GM12864 (cell line): ENCODE measurements at regions not wholly inside any gene's neighbourhood (a gene's known extent, or its start where the extent isn't known, plus 50 kb on each side); places are given as distances from the start of the nearest gene placed in this dataset.
"Not testable (repeated sequence)": the region's sequence is repeated elsewhere in the genome, so short reads cannot be mapped to it uniquely, and the experiment has no call there.

ENCODE experiments used
- DNase-seq: peaks from one replicate; pipeline ENCODE4 v3.0.0-alpha.2; 2011; ENCODE audit warnings: low read depth
- H3K4me3 ChIP-seq: 2 replicates; pipeline ENCODE4 v1.5.1; 2011; ENCODE audit warnings: mild to moderate bottlenecking, low read depth, low read length, control low read depth

GRCh38 chr15:44817797-44818196 is 81.5 kb downstream of the TRIM69 start:
- not testable (repeated sequence) for DNase-seq, H3K4me3 ChIP-seq

GRCh38 chr15:44819331-44819987 is 83.1 kb downstream of the TRIM69 start:
- not testable (repeated sequence) for DNase-seq, H3K4me3 ChIP-seq

GRCh38 chr15:44820535-44820934 is 84.2 kb downstream of the TRIM69 start:
- H3K4me3 ChIP-seq, DNase-seq: not testable (repeated sequence)

GRCh38 chr15:44820967-44821366 is 84.6 kb downstream of the TRIM69 start:
- not testable (repeated sequence) for H3K4me3 ChIP-seq, DNase-seq

- DNase-seq, result not testable (repeated sequence)
These were observed 88.2 kb downstream of the TRIM69 start for GRCh38 chr15:44824277-44825145.

GRCh38 chr15:44826583-44826982 is 90.3 kb downstream of the TRIM69 start:
- H3K4me3 ChIP-seq, DNase-seq: not testable (repeated sequence)

More at GRCh38 chr15:44824277-44825145, 88.2 kb downstream of the TRIM69 start:
- H3K4me3 ChIP-seq, result not testable (repeated sequence)

- not testable (repeated sequence) for DNase-seq, H3K4me3 ChIP-seq
These were observed 92.0 kb downstream of the TRIM69 start for GRCh38 chr15:44828229-44828914.

- DNase-seq, H3K4me3 ChIP-seq: not testable (repeated sequence)
These were observed 92.8 kb downstream of the TRIM69 start for GRCh38 chr15:44829150-44829549.

- DNase-seq, H3K4me3 ChIP-seq: not testable (repeated sequence)
These were observed 94.5 kb downstream of the TRIM69 start for GRCh38 chr15:44830692-44831408.

GRCh38 chr15:44831409-44831741 is 95.0 kb downstream of the TRIM69 start:
- H3K4me3 ChIP-seq, DNase-seq: not testable (repeated sequence)

- H3K4me3 ChIP-seq, DNase-seq: not testable (repeated sequence)
These were observed 95.8 kb downstream of the TRIM69 start for GRCh38 chr15:44832133-44832532.

- DNase-seq, H3K4me3 ChIP-seq: not testable (repeated sequence)
These were observed 96.8 kb downstream of the TRIM69 start for GRCh38 chr15:44833081-44833480.

GRCh38 chr15:44833761-44834160 is 97.4 kb downstream of the TRIM69 start:
- not testable (repeated sequence) for H3K4me3 ChIP-seq, DNase-seq

- H3K4me3 ChIP-seq, DNase-seq: not testable (repeated sequence)
These were observed 98.8 kb downstream of the TRIM69 start for GRCh38 chr15:44835082-44835481.
